ENCODE measurements at regions not wholly inside any gene's neighbourhood (a gene's known extent, or its start where the extent isn't known, plus 50 kb on each side); places are given as distances from the start of the nearest gene placed in this dataset.

GRCh38 chr4:23730998-23731397 lies 158.8 kb downstream of the PPARGC1A start:
- Histone ChIP-seq H3K23ac (ENCODE audit: insufficient read length, low read depth, low read length) (no peak overlapping the region), H4K91ac (ENCODE audit: insufficient read length, low read depth, low read length) (no peak overlapping the region), H3T11ph (ENCODE audit: low read length) (no peak overlapping the region), H3K27ac (ENCODE audit: insufficient read length, low read depth, low read length) (no peak overlapping the region), H3K14ac (ENCODE audit: insufficient read depth, low read length) (no peak overlapping the region), H2BK12ac (ENCODE audit: insufficient read length, low read depth, low read length) (no peak overlapping the region), H3K4ac (ENCODE audit: low read depth, low read length) (no peak overlapping the region), H2BK15ac (ENCODE audit: low read depth, low read length) (no peak overlapping the region), H2BK5ac (ENCODE audit: insufficient read length, low read length) (no peak overlapping the region), H3K79me1 (ENCODE audit: insufficient read depth, low read depth, low read length, poor library complexity, severe bottlenecking) (no peaks in the 10 kb centered on the region), H3K23me2 (ENCODE audit: insufficient read length, low read depth, low read length, poor library complexity, severe bottlenecking) (no peaks in the 10 kb centered on the region), H3K27me3 (ENCODE audit: insufficient read depth, low read length) (no peaks in the 10 kb centered on the region), H2BK120ac (ENCODE audit: low read depth, low read length, poor library complexity, severe bottlenecking) (no peak overlapping the region), H3K4me2 (ENCODE audit: insufficient read depth, insufficient read length, low read length) (no peak overlapping the region), H3K18ac (ENCODE audit: insufficient read length, low read depth, low read length) (no peak overlapping the region), H4K8ac (replicated peaks; ENCODE audit: insufficient read length, low read depth, low read length) (no peak overlapping the region), H3K4me1 (ENCODE audit: insufficient read depth, low read length) (peaks cover 7% of the 10 kb centered on the region), H3K9ac (ENCODE audit: extremely low read depth, insufficient read length, low read length) (no peak overlapping the region), H3K79me2 (ENCODE audit: insufficient read depth, low read length) (no peaks in the 10 kb centered on the region), H3K9me3 (ENCODE audit: control insufficient read depth, low read depth, low read length) (no peaks in the 10 kb centered on the region), H2AK5ac (ENCODE audit: insufficient read length, low read length) (no peak overlapping the region), H2AFZ (ENCODE audit: low read length) (no peak overlapping the region), H3K56ac (ENCODE audit: insufficient read length, low read depth, low read length) (no peak overlapping the region), H2BK20ac (ENCODE audit: low read depth, low read length, poor library complexity, severe bottlenecking) (no peak overlapping the region), H4K20me1 (ENCODE audit: control insufficient read depth, insufficient read depth, insufficient read length) (no peaks in the 10 kb centered on the region), H4K5ac (ENCODE audit: insufficient read length, low read depth, low read length) (no peak overlapping the region)
- Mint-ChIP-seq H3K9me3 (peaks cover 0 to 4% of the 10 kb centered on the region in 2 experiments; a peak in 2 of 5 replicates), H3K27me3 (ENCODE audit: low read depth) (peaks cover 6% of the 10 kb centered on the region), H3K4me1 (peaks cover 9 to 19% of the 10 kb centered on the region in 2 experiments), H3K27ac (no peak overlapping the region), H3K36me3 (ENCODE audit: insufficient read depth in 1 of 3, low read depth in 3 of 3) (peaks cover 0 to 2% (median 0%) of the 10 kb centered on the region in 3 experiments; a peak in 3 of 7 replicates), H3K4me3 (no peak overlapping the region)
- no peak for TF ChIP-seq CTCF (conservative IDR thresholded peaks at IDR 0.05)
- DNase-seq = no peak
